Nephron (organoid): ENCODE measurements at regions not wholly inside any gene's neighbourhood (a gene's known extent, or its start where the extent isn't known, plus 50 kb on each side); places are given as distances from the start of the nearest gene placed in this dataset.

Source experiments
- H3K27ac Mint-ChIP-seq, 3 experiments: 2 replicates each; pipeline ENCODE4 v1.8.0; 2020; ENCODE audit warnings: mixed read lengths in 3 of 3, mild to moderate bottlenecking in 2 of 3, moderate library complexity in 1 of 3
- H3K27me3 Mint-ChIP-seq: 2 replicates; pipeline ENCODE4 v1.8.0; 2021; ENCODE audit warnings: low read depth, mild to moderate bottlenecking, moderate library complexity, mixed read lengths
- H3K36me3 Mint-ChIP-seq: 2 replicates; pipeline ENCODE4 v1.8.0; 2020; ENCODE audit warnings: low read depth, mixed read lengths
- H3K4me1 Mint-ChIP-seq: 2 replicates; pipeline ENCODE4 v1.8.0; 2020; ENCODE audit warnings: mixed read lengths
- H3K4me3 Mint-ChIP-seq, 3 experiments: 2 replicates each; pipeline ENCODE4 v1.8.0; 2020; ENCODE audit warnings: mild to moderate bottlenecking in 3 of 3, mixed read lengths in 3 of 3, moderate library complexity in 2 of 3
- H3K9me3 Mint-ChIP-seq: 2 replicates; pipeline ENCODE4 v1.8.0; 2020; ENCODE audit warnings: mixed read lengths
- CTCF ChIP-seq, 3 experiments: fragments of 200-600 bp; sonication (generic); IDR thresholded peaks; one replicate each; pipeline ENCODE4 v1.5.0; 2021; ENCODE audit warnings: antibody characterized with exemption in 3 of 3; ENCODE audit not compliant: unreplicated experiment in 3 of 3

- Mint-ChIP-seq H3K27me3 (no peaks in the 10 kb centered on the region), H3K4me1 (no peaks in the 10 kb centered on the region), H3K4me3 (no peak overlapping the region), H3K27ac (no peak overlapping the region), H3K9me3 (no peaks in the 10 kb centered on the region), H3K36me3 (no peaks in the 10 kb centered on the region)
- no peak for TF ChIP-seq CTCF (IDR thresholded peaks at IDR 0.05; ENCODE audit: unreplicated experiment in 3 of 3)
These were observed 520.1 kb downstream of the INHBA start for GRCh38 chr7:41182782-41183181.

GRCh38 chr7:41175435-41175834, 527.5 kb downstream of the INHBA start:
- peaks cover 3% of the 10 kb centered on the region for H3K9me3 Mint-ChIP-seq
- H3K27me3 Mint-ChIP-seq = no peaks in the 10 kb centered on the region
- no peak overlapping the region for H3K27ac Mint-ChIP-seq
- no peak for TF ChIP-seq CTCF (IDR thresholded peaks at IDR 0.05; ENCODE audit: unreplicated experiment in 3 of 3)
- H3K4me1 Mint-ChIP-seq = no peaks in the 10 kb centered on the region
- H3K36me3 Mint-ChIP-seq = no peaks in the 10 kb centered on the region
- H3K4me3 Mint-ChIP-seq = no peak overlapping the region

- no peaks in the 10 kb centered on the region for H3K27me3 Mint-ChIP-seq
- H3K36me3 Mint-ChIP-seq = no peaks in the 10 kb centered on the region
- TF ChIP-seq CTCF (IDR thresholded peaks at IDR 0.05; ENCODE audit: unreplicated experiment in 3 of 3) = no peak
- no peak overlapping the region for H3K4me3 Mint-ChIP-seq
- no peak overlapping the region for H3K27ac Mint-ChIP-seq
- no peaks in the 10 kb centered on the region for H3K4me1 Mint-ChIP-seq
- peaks cover 8% of the 10 kb centered on the region for H3K9me3 Mint-ChIP-seq
These were observed 528.4 kb downstream of the INHBA start for GRCh38 chr7:41174521-41174920.

- no peak overlapping the region for H3K27ac Mint-ChIP-seq
- no peaks in the 10 kb centered on the region for H3K4me1 Mint-ChIP-seq
- no peak for TF ChIP-seq CTCF (IDR thresholded peaks at IDR 0.05; ENCODE audit: unreplicated experiment in 3 of 3)
- H3K4me3 Mint-ChIP-seq = no peak overlapping the region
- H3K36me3 Mint-ChIP-seq = no peaks in the 10 kb centered on the region
- H3K9me3 Mint-ChIP-seq = peaks cover 12% of the 10 kb centered on the region
- H3K27me3 Mint-ChIP-seq = no peaks in the 10 kb centered on the region
These were observed 532.4 kb downstream of the INHBA start for GRCh38 chr7:41170466-41170865.

- H3K27ac Mint-ChIP-seq = no peak overlapping the region
- no peaks in the 10 kb centered on the region for H3K4me1 Mint-ChIP-seq
- no peaks in the 10 kb centered on the region for H3K27me3 Mint-ChIP-seq
- no peaks in the 10 kb centered on the region for H3K36me3 Mint-ChIP-seq
- no peak overlapping the region for H3K4me3 Mint-ChIP-seq
- TF ChIP-seq CTCF (IDR thresholded peaks at IDR 0.05; ENCODE audit: unreplicated experiment in 3 of 3) = no peak
- H3K9me3 Mint-ChIP-seq = peaks cover 10% of the 10 kb centered on the region
These were observed 533.6 kb downstream of the INHBA start for GRCh38 chr7:41169317-41169716.

- H3K36me3 Mint-ChIP-seq = no peaks in the 10 kb centered on the region
- H3K27me3 Mint-ChIP-seq = no peaks in the 10 kb centered on the region
- no peak overlapping the region for H3K4me3 Mint-ChIP-seq
- H3K9me3 Mint-ChIP-seq = peaks cover 10% of the 10 kb centered on the region
- no peak overlapping the region for H3K27ac Mint-ChIP-seq
- no peak for TF ChIP-seq CTCF (IDR thresholded peaks at IDR 0.05; ENCODE audit: unreplicated experiment in 3 of 3)
- H3K4me1 Mint-ChIP-seq = no peaks in the 10 kb centered on the region
These were observed 535.1 kb downstream of the INHBA start for GRCh38 chr7:41167836-41168235.
